ENCODE measurements at regions not wholly inside any gene's neighbourhood (a gene's known extent, or its start where the extent isn't known, plus 50 kb on each side); places are given as distances from the start of the nearest gene placed in this dataset.

DNA sequence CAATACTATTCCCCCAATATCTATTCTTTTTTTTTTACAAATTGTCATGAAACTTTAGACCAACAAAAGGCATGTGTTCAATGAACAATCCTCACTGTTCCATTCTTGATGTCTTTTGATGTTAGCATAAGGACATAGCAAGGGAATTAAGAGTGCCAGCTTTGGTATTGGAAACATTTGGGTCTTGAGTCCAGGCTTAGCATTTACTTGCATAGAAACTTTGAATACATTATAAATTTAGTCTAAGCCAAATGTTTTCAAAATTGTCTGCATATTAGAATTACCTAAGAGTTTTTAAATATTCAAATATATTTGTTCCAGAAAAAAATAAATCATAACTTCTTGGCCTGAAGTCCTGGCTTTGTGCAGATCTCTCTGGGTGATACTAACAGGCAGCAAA, 406.5 kb downstream of the LRFN5 start:
- TF ChIP-seq, protein P1, sequence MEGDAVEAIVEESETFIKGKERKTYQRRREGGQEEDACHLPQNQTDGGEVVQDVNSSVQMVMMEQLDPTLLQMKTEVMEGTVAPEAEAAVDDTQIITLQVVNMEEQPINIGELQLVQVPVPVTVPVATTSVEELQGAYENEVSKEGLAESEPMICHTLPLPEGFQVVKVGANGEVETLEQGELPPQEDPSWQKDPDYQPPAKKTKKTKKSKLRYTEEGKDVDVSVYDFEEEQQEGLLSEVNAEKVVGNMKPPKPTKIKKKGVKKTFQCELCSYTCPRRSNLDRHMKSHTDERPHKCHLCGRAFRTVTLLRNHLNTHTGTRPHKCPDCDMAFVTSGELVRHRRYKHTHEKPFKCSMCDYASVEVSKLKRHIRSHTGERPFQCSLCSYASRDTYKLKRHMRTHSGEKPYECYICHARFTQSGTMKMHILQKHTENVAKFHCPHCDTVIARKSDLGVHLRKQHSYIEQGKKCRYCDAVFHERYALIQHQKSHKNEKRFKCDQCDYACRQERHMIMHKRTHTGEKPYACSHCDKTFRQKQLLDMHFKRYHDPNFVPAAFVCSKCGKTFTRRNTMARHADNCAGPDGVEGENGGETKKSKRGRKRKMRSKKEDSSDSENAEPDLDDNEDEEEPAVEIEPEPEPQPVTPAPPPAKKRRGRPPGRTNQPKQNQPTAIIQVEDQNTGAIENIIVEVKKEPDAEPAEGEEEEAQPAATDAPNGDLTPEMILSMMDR (IDR thresholded peaks at IDR 0.05), result no peak
- TF ChIP-seq POLR2A (IDR thresholded peaks at IDR 0.05), result no peak
